GM19395 (cell line): ENCODE measurements at regions not wholly inside any gene's neighbourhood (a gene's known extent, or its start where the extent isn't known, plus 50 kb on each side); places are given as distances from the start of the nearest gene placed in this dataset.

Experiments
- ATAC-seq: cut with Tn5 transposase; IDR thresholded peaks from one replicate; pipeline ENCODE4 v1.9.1; 2021; ENCODE audit warnings: mild to moderate bottlenecking, moderate library complexity; ENCODE audit not compliant: unreplicated experiment

DNA sequence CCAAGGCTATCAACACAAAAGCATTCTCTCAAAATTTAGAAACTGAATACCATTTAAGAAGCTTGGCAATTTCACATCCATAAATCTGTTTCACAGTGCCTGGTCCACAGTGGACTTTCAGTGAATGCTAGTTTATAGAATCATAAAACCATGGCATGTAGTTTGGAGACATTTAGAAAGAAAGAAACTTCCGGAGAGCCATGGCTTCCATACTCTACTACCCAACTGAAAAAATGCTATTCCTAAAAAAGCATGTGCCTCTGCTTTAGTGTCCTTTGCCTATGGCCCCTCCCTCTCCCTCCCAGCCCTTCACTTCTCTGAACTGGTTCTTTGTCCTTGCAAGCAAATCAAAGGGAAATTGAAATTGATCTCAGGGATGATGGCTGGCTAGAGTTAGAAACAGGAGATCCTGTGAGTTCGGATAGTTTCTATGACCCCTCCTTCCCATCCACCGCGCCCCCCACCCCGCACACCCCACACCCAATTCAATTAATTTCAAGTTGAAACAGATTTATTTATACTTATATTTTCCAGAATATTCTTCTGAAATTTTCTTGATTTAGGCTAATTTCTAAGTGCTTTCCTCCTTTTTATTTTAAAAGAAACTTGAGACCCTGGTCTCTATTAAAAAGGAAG, 248.3 kb downstream of the TRIB2 start:
- no peak for ATAC-seq

- no peak for ATAC-seq
Observed at GRCh38 chr2:12965540-12966269, 249.0 kb downstream of the TRIB2 start.

DNA sequence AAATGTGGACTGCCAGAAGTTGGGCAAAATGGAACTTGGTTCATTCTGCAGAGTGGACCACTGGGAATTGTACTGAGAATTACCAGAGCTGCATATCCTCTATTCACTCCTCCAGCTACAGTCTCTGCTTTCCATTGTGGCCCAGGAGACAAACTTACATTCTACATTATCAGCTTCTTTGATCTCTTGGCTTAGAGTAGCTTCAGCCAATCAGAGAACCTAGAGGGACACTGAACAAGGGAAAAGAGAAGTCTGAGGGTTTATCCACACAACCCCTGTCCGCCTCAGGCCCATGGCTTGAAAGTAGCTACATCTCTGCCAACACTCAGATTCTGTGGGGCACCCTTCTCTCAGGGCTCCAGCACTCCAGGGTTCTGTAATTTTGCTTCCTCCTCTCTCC, 251.1 kb downstream of the TRIB2 start:
- no peak for ATAC-seq

DNA sequence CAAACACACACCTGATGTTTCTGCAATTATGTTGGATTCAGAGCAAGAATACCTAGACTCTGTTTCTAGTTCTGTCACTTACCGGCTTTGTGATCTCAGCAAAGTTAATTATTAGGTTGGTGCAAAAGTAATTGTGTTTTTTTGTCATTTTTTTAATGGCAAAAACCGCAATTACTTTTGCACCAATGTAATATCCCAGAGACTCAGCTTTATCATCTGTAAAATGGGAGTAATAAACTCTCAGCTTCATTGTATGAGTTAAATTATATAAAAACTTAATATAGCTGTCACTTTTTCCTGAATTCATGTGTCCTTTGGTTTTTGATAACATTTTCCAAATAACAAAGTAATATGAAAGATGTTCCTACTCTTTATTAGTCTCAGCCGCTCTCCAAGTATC, 251.7 kb downstream of the TRIB2 start:
- no peak for ATAC-seq

GRCh38 chr2:12970861-12971260, 254.1 kb downstream of the TRIB2 start:
- no peak for ATAC-seq

- no peak for ATAC-seq
Observed at GRCh38 chr2:12971581-12972365, 255.0 kb downstream of the TRIB2 start.

DNA sequence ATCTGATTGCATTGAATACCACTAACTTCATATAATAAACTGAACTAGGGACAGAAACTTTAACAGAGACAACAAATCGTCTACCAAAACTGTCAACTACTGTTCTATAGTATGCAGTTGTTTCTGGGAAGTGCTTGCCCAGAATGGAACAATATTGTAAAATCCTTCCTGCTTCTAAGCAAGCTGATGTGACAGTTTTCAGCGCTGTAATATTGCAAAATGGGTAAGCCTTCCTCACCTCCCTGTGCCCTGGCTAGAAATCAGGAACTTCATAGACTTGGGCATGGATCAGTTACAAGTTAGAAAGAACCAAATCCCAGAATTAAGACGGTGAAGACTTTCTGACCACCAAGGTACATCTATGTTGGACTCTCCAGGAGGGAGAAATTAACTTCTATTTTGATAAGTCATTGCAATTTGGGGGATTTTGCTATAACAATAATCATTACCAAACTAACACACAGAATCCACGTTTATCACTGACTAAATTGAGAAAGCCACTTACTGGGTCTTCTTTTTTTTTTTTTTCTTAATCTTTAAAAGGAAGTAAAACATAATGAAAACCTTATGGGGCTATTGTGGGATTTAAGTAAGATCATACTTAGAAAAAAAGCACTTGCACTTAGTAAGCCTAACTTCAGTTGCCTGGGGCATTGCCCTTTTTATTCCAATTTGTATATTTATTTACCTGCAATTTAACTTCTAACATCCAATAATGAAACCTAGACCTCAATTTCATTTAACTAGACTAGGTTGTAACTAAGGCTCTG, 261.5 kb downstream of the TRIB2 start:
- no peak for ATAC-seq

DNA sequence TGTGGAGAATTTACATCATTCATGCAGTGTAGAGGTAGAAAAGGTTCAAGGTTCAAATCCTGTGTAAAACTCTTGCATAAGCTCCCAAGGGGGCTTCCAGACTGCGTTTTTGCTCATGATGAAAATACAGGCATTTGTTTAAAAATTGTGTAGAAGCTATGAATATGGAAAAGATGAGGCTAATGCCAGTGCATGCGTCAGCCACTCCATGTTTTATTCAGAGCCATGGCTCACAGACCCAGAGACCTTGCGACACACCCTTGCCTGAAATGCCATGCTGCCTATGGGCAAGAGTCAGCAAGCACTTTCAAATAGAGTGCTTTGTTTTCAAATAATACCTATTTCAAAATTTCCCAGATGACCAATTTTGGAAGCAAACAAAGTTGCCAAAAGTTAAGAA, 262.3 kb downstream of the TRIB2 start:
- no peak for ATAC-seq

- no peak for ATAC-seq
Observed at GRCh38 chr2:12980817-12981216, 264.1 kb downstream of the TRIB2 start.

DNA sequence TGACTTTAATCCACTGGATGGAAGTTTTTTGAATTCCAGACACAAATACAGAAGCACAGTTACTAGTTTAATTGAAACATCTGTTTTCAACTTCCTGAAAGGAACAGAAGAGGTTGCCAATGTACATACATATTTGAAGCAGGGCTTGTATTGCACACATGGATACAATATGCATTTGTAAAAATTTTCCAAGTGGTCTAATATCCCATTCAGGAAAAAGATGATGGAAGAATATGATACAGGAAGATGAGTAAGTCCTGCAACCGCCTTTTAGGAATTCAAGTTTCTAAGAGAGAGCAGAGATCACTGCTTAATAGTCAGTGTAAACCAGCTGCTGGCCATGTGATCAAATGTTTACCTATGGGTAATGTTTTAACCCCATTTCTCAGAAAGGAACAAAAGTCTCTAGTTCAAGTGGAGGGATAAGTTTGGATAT, 265.4 kb downstream of the TRIB2 start:
- ATAC-seq, result no peak

- ATAC-seq, result no peak
Observed at GRCh38 chr2:12987246-12987645, 270.5 kb downstream of the TRIB2 start.

DNA sequence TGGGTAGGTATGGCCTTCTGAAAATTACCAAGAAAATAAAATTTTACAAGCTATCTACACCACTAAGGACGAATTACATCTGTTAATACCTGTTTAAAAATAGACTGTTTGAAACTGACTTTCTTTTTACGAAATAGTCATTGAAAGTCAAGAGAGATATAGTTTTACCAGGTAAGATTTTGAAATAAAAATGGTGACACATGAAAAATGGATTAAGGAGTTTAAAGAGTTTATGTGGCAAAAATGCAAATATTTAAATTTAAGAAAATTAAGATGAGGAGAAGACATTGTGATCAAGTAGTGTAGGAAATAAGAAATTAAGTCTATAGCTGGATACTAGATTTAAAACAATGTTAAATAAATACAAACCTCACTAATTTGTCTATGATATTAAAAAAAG, 271.5 kb downstream of the TRIB2 start:
- no peak for ATAC-seq

GRCh38 chr2:12990523-12990922, 273.8 kb downstream of the TRIB2 start:
- no peak for ATAC-seq

- ATAC-seq, result no peak
Observed at GRCh38 chr2:12998685-12999084, 281.9 kb downstream of the TRIB2 start.

DNA sequence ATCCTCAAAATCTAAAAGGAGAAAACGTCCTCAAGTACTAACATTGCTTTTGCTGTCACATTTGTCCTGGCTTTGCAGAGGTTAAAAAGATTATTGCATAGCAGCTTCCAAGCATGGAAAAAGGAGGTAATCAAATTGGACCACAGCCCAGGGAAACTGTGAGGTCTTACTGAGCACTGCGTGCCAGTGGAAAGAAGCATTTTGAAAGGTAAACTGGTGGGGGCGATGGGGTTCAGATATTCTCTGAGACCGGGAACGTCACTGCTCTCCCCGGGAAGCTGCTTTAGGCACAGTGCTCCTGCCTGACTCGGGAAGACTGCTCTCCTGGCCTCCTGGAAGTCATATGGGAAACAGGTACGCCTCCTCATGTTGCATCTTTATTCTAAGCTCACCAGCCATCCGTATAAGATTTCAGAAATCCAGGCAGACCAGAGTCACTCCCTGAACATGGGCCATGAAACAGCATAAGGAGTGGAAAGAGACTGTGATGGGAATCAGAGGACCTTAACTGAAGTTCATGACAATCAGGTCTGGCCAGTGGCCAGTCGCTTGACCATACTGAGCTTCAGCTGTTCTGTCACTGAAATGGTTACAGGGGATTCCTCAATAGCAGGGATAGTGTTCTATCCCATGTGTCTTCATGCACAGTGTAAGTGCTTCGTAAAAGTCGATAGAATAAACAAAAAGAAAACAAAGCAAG, 284.1 kb downstream of the TRIB2 start:
- no peak for ATAC-seq

DNA sequence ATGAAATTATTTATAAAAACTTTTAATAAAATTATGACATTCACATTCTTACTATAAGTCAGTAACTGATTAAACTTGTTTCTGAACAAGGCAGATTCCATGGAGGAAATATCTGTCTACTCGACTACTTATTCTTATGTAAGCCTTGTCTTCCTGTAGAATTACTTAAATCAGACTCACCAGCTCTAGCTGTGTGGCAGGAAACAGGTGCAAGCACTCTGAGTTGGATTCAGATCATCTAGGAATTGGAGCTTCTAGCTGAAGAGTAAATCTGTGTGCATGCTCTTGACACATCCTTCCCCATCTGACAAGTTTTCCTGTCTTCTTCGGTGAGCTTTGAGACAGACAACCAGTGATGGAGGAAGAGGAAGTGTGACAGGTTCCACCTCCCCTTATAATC, 284.7 kb downstream of the TRIB2 start:
- ATAC-seq, result no peak

GRCh38 chr2:13002536-13003331, 286.0 kb downstream of the TRIB2 start:
- ATAC-seq, result no peak

GRCh38 chr2:13003500-13003899, 286.8 kb downstream of the TRIB2 start:
- ATAC-seq, result no peak

- ATAC-seq, result no peak
Observed at GRCh38 chr2:13005048-13005447, 288.3 kb downstream of the TRIB2 start.
